Keratinocyte (primary cell): ENCODE measurements at regions not wholly inside any gene's neighbourhood (a gene's known extent, or its start where the extent isn't known, plus 50 kb on each side); places are given as distances from the start of the nearest gene placed in this dataset.

ENCODE experiments used
- DNase-seq: peaks from one replicate; pipeline ENCODE4 v3.0.0-alpha.2; 2011; ENCODE audit warnings: low read depth, missing footprints, low spot score
- FAIRE-seq: peaks from 2 replicates; lab custom pipeline; 2011; peaks lifted over from hg19 to GRCh38; lab: Jason Lieb, UNC
- H2AFZ ChIP-seq: 2 replicates; pipeline ENCODE4 v1.6.0; 2012; ENCODE audit warnings: low read length, control low read depth, inconsistent platforms; ENCODE audit not compliant: control insufficient read depth
- H3K27ac ChIP-seq: 2 replicates; pipeline ENCODE4 v1.5.1; 2011; ENCODE audit warnings: low read length; ENCODE audit not compliant: control insufficient read depth, insufficient read depth
- H3K27me3 ChIP-seq: 3 replicates; pipeline ENCODE4 v1.6.0; 2011; ENCODE audit warnings: low read length; ENCODE audit not compliant: control insufficient read depth, insufficient read depth; ENCODE audit errors: extremely low read depth
- H3K36me3 ChIP-seq, 2 experiments: 2 replicates in 1 of 2; 3 replicates in 1 of 2; pipeline ENCODE4 v1.5.1; 2011; ENCODE audit warnings: low read length in 2 of 2, mild to moderate bottlenecking in 1 of 2; ENCODE audit not compliant: control insufficient read depth in 2 of 2, insufficient read depth in 2 of 2; ENCODE audit errors: extremely low read depth in 1 of 2
- H3K4me1 ChIP-seq: 3 replicates; pipeline ENCODE4 v1.5.1; 2011; ENCODE audit warnings: low read length; ENCODE audit not compliant: control insufficient read depth, insufficient read depth; ENCODE audit errors: extremely low read depth
- H3K4me2 ChIP-seq: 3 replicates; pipeline ENCODE4 v1.6.0; 2011; ENCODE audit warnings: low read depth, low read length; ENCODE audit not compliant: control insufficient read depth, insufficient read depth; ENCODE audit errors: extremely low read depth
- H3K4me3 ChIP-seq, 3 experiments: fragments of 200-600 bp in 1 of 3; sonication (generic) in 1 of 3; 2 replicates in 2 of 3; 3 replicates in 1 of 3; pipeline ENCODE4 v1.5.1; 2011 to 2016; ENCODE audit warnings: low read length in 3 of 3, mild to moderate bottlenecking in 3 of 3, control low read depth in 2 of 3, inconsistent platforms in 1 of 3, low read depth in 1 of 3, mixed read lengths in 1 of 3, mixed run types in 1 of 3, moderate library complexity in 1 of 3; ENCODE audit not compliant: control insufficient read depth in 2 of 3, insufficient read depth in 2 of 3; ENCODE audit errors: extremely low read depth in 1 of 3
- H3K79me2 ChIP-seq: 2 replicates; pipeline ENCODE4 v1.6.0; 2012; ENCODE audit warnings: low read length; ENCODE audit not compliant: control insufficient read depth, insufficient read depth
- H3K9ac ChIP-seq: 3 replicates; pipeline ENCODE4 v1.6.0; 2011; ENCODE audit warnings: low read length; ENCODE audit not compliant: control insufficient read depth, insufficient read depth; ENCODE audit errors: extremely low read depth
- H3K9me1 ChIP-seq: 3 replicates; pipeline ENCODE4 v1.6.0; 2011; ENCODE audit warnings: low read length; ENCODE audit not compliant: control insufficient read depth, insufficient read depth; ENCODE audit errors: extremely low read depth
- H3K9me3 ChIP-seq: 2 replicates; pipeline ENCODE4 v1.5.1; 2012; ENCODE audit warnings: low read depth, low read length; ENCODE audit not compliant: control insufficient read depth
- H4K20me1 ChIP-seq: 3 replicates; pipeline ENCODE4 v1.6.0; 2011; ENCODE audit warnings: low read length; ENCODE audit not compliant: control insufficient read depth, insufficient read depth; ENCODE audit errors: extremely low read depth
- CTCF ChIP-seq, 3 experiments: IDR thresholded peaks in 1 of 3; conservative IDR thresholded peaks in 1 of 3; optimal IDR thresholded peaks in 1 of 3; 2 replicates in 2 of 3; 3 replicates in 1 of 3; pipeline versions ENCODE3 to v1.5.1; 2011; ENCODE audit warnings: low read length in 3 of 3, mild to moderate bottlenecking in 3 of 3, moderate library complexity in 2 of 3, control low read depth in 1 of 3, inconsistent platforms in 1 of 3; ENCODE audit not compliant: insufficient read depth in 2 of 3; ENCODE audit errors: extremely low read depth in 1 of 3
- EZH2 ChIP-seq: IDR thresholded peaks from one replicate; pipeline ENCODE4 v1.6.1; 2012; ENCODE audit warnings: inconsistent platforms, mild to moderate bottlenecking, low read length, moderate library complexity
- dilution Hi-C: fragments of 300-500 bp; cut with MboI; formaldehyde crosslinking; loops from one replicate; pipeline ENCODE4 v1.7.0; 2020; ENCODE audit warnings: low sequenced_read_pairs; ENCODE audit not compliant: extremely low pct_ligation_motif_present

- dilution Hi-C loops: no loop called here
- TF ChIP-seq EZH2 (no peak), CTCF (optimal IDR thresholded peaks at IDR 0.05 in 1 of 3, IDR thresholded peaks at IDR 0.05 in 1 of 3, conservative IDR thresholded peaks at IDR 0.05 in 1 of 3; ENCODE audit: extremely low read depth in 1 of 3, insufficient read depth in 2 of 3, low read length in 3 of 3) (peak; percentile 87 to 98 (median 92))
- Histone ChIP-seq H3K27me3 (no peaks in the 10 kb centered on the region), H3K9ac (no peak overlapping the region), H3K27ac (no peak overlapping the region), H2AFZ (peak overlapping the region; percentile 90), H3K4me1 (peaks cover 22% of the 10 kb centered on the region), H3K79me2 (no peaks in the 10 kb centered on the region), H3K9me3 (no peaks in the 10 kb centered on the region), H3K4me3 (peak overlapping the region in 1 of 3 experiments; percentile 52), H3K4me2 (peak overlapping the region; percentile 66), H3K9me1 (no peaks in the 10 kb centered on the region), H3K36me3 (no peaks in the 10 kb centered on the region), H4K20me1 (no peaks in the 10 kb centered on the region)
- FAIRE-seq (peak; percentile 77), DNase-seq (peak; percentile 30)
Measured at GRCh38 chr1:55277377-55278130, 62.4 kb upstream of the USP24 start.

GRCh38 chr1:55276671-55277376 is 61.7 kb upstream of the USP24 start:
- no peaks in the 10 kb centered on the region for H3K36me3 ChIP-seq
- H3K27me3 ChIP-seq: no peaks in the 10 kb centered on the region
- H3K9me3 ChIP-seq: no peaks in the 10 kb centered on the region
- H3K79me2 ChIP-seq: no peaks in the 10 kb centered on the region
- DNase-seq (no peak), FAIRE-seq (no peak)
- H3K9me1 ChIP-seq: no peaks in the 10 kb centered on the region
- peak overlapping the region in 1 of 3 experiments; percentile 52 for H3K4me3 ChIP-seq
- no peak overlapping the region for H3K9ac ChIP-seq
- H3K4me2 ChIP-seq: peak overlapping the region; percentile 66
- no peaks in the 10 kb centered on the region for H4K20me1 ChIP-seq
- TF ChIP-seq CTCF (optimal IDR thresholded peaks at IDR 0.05 in 1 of 3, IDR thresholded peaks at IDR 0.05 in 1 of 3, conservative IDR thresholded peaks at IDR 0.05 in 1 of 3; ENCODE audit: extremely low read depth in 1 of 3, insufficient read depth in 2 of 3, low read length in 3 of 3) (no peak), EZH2 (no peak)
- dilution Hi-C loops: no loop called here
- H2AFZ ChIP-seq: no peak overlapping the region
- no peak overlapping the region for H3K27ac ChIP-seq
- H3K4me1 ChIP-seq: peaks cover 22% of the 10 kb centered on the region
